ENCODE measurements at regions not wholly inside any gene's neighbourhood (a gene's known extent, or its start where the extent isn't known, plus 50 kb on each side); places are given as distances from the start of the nearest gene placed in this dataset.

DNA sequence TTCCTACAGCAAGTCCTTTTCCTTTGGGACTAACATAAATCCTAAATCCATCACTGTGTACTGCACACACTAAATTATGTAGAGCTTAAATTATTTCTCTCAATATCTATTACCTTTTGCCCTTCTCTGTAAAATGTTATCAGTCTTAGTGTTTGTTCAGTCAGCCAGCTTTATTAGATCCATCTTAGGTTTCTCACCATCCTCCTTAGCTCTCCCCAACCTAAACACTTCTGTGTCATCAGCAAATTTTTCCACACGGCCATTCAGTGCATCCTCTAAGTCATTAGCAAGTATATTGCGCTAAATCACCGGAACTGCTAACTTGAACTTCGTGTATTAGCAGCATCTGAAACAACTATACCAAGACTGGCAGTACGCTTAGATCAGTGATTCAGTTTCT is 142.1 kb upstream of the ZNF438 start:
- Mint-ChIP-seq H3K27ac (no peak overlapping the region), H3K36me3 (no peaks in the 10 kb centered on the region), H3K9me3 (peaks cover 7% of the 10 kb centered on the region), H3K4me1 (ENCODE audit: unreplicated experiment) (peaks cover 9% of the 10 kb centered on the region), H3K27me3 (peaks cover 4% of the 10 kb centered on the region), H3K4me3 (no peak overlapping the region)
- TF ChIP-seq, protein P1, sequence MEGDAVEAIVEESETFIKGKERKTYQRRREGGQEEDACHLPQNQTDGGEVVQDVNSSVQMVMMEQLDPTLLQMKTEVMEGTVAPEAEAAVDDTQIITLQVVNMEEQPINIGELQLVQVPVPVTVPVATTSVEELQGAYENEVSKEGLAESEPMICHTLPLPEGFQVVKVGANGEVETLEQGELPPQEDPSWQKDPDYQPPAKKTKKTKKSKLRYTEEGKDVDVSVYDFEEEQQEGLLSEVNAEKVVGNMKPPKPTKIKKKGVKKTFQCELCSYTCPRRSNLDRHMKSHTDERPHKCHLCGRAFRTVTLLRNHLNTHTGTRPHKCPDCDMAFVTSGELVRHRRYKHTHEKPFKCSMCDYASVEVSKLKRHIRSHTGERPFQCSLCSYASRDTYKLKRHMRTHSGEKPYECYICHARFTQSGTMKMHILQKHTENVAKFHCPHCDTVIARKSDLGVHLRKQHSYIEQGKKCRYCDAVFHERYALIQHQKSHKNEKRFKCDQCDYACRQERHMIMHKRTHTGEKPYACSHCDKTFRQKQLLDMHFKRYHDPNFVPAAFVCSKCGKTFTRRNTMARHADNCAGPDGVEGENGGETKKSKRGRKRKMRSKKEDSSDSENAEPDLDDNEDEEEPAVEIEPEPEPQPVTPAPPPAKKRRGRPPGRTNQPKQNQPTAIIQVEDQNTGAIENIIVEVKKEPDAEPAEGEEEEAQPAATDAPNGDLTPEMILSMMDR (conservative IDR thresholded peaks at IDR 0.05) = no peak
- no peak for DNase-seq (ENCODE audit: extremely low spot score, unreplicated experiment)

DNA sequence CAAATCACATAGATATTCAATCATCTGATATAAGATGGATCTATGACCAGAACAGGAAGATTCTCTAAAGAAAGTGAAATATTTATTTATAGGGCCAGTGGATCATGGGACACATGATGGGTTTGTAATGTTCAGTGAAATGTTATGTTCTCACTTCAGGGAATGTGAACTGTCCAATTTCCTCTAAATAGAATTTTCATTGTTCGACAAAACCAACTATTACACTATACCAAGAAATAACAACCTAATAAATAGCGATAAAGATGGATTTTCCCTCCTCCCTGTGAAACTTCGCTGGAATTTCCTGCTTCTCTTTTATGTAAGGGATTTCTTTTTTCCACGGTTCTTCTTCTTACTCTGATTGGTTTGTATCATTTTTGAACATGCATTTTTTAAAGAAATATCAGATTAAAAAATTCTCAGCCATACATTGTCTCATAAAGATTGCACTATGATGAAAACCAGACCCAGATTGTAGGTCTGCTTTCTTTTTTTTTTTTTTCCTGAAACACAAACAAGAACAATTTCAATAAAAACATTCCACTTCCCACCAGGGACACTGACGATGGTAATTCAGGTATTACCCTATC is 139.8 kb upstream of the ZEB1 start:
- Mint-ChIP-seq H3K4me1 (ENCODE audit: unreplicated experiment) (peaks cover 4% of the 10 kb centered on the region), H3K4me3 (no peak overlapping the region), H3K36me3 (no peaks in the 10 kb centered on the region), H3K9me3 (peaks cover 7% of the 10 kb centered on the region), H3K27ac (no peak overlapping the region), H3K27me3 (no peaks in the 10 kb centered on the region)
- TF ChIP-seq, protein P1 (conservative IDR thresholded peaks at IDR 0.05) = no peak
- no peak for DNase-seq (ENCODE audit: extremely low spot score, unreplicated experiment)

DNA sequence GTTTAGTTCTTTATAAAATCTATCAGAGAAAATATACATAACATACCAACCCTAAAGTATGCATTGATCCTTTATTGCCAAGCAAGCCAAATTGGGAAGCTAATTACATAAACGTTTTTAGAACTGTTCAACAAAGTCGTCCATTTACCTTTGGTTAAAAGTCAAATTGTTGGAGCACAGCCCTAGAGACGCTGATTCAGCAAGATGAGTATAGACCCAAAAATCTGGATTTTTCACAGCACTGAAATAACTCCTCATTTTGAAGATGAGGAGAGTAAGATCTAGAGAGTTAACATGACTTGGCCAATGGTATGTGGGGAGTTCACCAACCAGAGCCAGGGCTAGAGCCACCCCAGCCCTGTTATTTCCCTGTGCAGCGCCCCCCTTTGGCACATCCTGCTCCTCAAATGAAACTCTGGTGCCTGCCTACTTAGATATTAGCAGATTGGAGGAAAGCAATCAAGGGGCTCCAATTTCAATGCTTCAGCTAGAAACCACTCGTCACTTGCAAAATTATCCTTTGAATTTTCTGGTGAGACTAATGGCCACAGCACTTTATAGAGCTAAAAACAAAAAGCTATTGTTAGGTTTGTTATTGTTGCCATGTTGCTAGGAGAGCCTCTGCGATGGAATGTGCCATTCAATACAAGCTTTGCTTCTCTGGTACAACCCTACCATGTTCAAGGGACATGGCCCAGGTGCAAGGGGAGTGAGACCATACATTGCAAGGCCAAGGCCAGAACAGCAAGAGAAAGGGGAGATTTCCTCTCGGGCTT is 132.6 kb upstream of the ZEB1 start:
- no peak for DNase-seq (ENCODE audit: extremely low spot score, unreplicated experiment)
- Mint-ChIP-seq H3K4me3 (no peak overlapping the region), H3K9me3 (no peaks in the 10 kb centered on the region), H3K27me3 (no peaks in the 10 kb centered on the region), H3K27ac (no peak overlapping the region), H3K36me3 (no peaks in the 10 kb centered on the region), H3K4me1 (ENCODE audit: unreplicated experiment) (peaks cover 10% of the 10 kb centered on the region)
- TF ChIP-seq, protein P1 (conservative IDR thresholded peaks at IDR 0.05) = peak; percentile 49

DNA sequence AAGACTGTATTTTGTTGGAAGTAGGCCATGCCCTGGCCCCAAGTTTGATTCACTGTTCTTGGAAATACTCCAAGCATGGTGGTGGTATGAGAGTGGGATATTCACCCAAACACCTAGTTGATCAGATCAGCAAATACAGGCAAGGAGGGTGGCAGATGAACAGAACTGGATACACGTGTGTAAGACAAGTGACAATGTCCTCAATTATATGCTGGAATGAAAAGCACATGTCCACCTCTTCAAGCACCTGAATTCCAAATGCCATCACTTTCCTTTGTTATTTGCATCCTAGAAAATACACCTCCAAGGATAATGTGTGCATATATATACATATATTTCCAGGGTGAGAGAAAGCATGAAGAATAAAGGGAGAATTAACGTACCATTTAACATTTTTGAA is 131.8 kb upstream of the ZEB1 start:
- H3K4me3 Mint-ChIP-seq = no peak overlapping the region
- H3K36me3 Mint-ChIP-seq = no peaks in the 10 kb centered on the region
- H3K9me3 Mint-ChIP-seq = no peaks in the 10 kb centered on the region
- DNase-seq (ENCODE audit: extremely low spot score, unreplicated experiment) = no peak
- TF ChIP-seq, protein P1 (conservative IDR thresholded peaks at IDR 0.05) = no peak
- peaks cover 10% of the 10 kb centered on the region for H3K4me1 Mint-ChIP-seq (ENCODE audit: unreplicated experiment)
- H3K27me3 Mint-ChIP-seq = no peaks in the 10 kb centered on the region
- H3K27ac Mint-ChIP-seq = no peak overlapping the region

DNA sequence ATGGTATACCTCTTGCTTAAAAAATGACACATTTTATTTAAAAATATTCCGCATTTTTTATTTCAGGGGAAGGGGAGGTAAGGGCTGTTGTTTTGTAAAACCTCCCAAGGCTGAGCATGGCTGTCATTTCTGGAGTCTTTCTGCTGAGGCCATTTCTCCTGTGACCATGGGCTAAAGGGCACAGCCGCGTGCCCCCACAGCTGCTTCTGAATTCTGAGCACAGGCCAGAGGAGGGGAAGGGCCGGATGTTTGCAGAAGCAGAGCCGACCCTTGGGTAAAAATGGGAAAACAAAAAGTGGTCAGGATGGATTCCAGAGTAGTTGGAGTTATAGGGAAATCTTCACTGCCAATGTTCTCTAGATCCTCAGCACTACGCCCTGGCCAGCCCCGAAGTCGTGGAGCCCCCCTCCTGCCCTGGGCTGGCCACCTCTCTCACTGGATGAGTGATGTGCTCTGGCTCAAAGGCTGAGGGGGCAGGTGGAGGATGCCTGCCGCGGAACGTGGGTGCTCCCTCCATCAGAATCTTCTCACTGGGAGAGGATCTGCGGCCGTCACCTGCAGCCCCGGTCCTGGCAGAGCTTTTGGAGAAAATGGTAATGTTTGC is 131.3 kb upstream of the ZEB1 start:
- no peak for DNase-seq (ENCODE audit: extremely low spot score, unreplicated experiment)
- no peak overlapping the region for H3K4me3 Mint-ChIP-seq
- peaks cover 10% of the 10 kb centered on the region for H3K4me1 Mint-ChIP-seq (ENCODE audit: unreplicated experiment)
- no peaks in the 10 kb centered on the region for H3K36me3 Mint-ChIP-seq
- H3K9me3 Mint-ChIP-seq = no peaks in the 10 kb centered on the region
- no peaks in the 10 kb centered on the region for H3K27me3 Mint-ChIP-seq
- H3K27ac Mint-ChIP-seq = no peak overlapping the region
- TF ChIP-seq, protein P1 (conservative IDR thresholded peaks at IDR 0.05) = no peak
